Right atrium auricular region (tissue), 2 donors: ENCODE measurements at regions not wholly inside any gene's neighbourhood (a gene's known extent, or its start where the extent isn't known, plus 50 kb on each side); places are given as distances from the start of the nearest gene placed in this dataset.

ENCODE experiments used
- DNase-seq: peaks from one replicate; pipeline ENCODE4 v3.0.0-alpha.2; 2019; ENCODE audit warnings: low spot score
- H3K27ac ChIP-seq, 2 donors: fragments of 200-600 bp; sonication (generic); 1 replicate in 1 of 2; 2 replicates in 1 of 2; pipeline ENCODE4 v1.5.1; 2016 to 2019
- H3K27me3 ChIP-seq, 2 donors: fragments of 200-600 bp; sonication (generic); one replicate each; pipeline versions ENCODE4 v1.5.1 to v1.6.0; 2017 to 2019
- H3K36me3 ChIP-seq: fragments of 200-600 bp; sonication (generic); one replicate; pipeline ENCODE4 v1.5.1; 2016
- H3K4me1 ChIP-seq, 2 donors: fragments of 200-600 bp; sonication (generic); one replicate each; pipeline versions ENCODE4 v1.5.1 to v1.6.0; 2017 to 2019
- H3K4me3 ChIP-seq, 2 donors: fragments of 200-600 bp; sonication (generic); 1 replicate in 1 of 2; 2 replicates in 1 of 2; pipeline ENCODE4 v1.5.1; 2017 to 2019; ENCODE audit warnings: mild to moderate bottlenecking in 1 of 2, moderate library complexity in 1 of 2
- H3K9me3 ChIP-seq, 2 donors: fragments of 200-600 bp; sonication (generic); one replicate each; pipeline ENCODE4 v1.5.1; 2019
- TF ChIP-seq, protein P1 (sequence below), 2 donors: fragments of 200-600 bp; sonication (generic); IDR thresholded peaks; one replicate each; pipeline ENCODE4 v1.5.1; 2019; ENCODE audit warnings: antibody characterized with exemption in 2 of 2

- H3K4me3 ChIP-seq = no peak overlapping the region
- H3K27ac ChIP-seq = no peak overlapping the region
- H3K27me3 ChIP-seq = no peaks in the 10 kb centered on the region
- no peaks in the 10 kb centered on the region for H3K4me1 ChIP-seq
- no peak for DNase-seq
- H3K9me3 ChIP-seq = no peaks in the 10 kb centered on the region
- TF ChIP-seq, protein P1, sequence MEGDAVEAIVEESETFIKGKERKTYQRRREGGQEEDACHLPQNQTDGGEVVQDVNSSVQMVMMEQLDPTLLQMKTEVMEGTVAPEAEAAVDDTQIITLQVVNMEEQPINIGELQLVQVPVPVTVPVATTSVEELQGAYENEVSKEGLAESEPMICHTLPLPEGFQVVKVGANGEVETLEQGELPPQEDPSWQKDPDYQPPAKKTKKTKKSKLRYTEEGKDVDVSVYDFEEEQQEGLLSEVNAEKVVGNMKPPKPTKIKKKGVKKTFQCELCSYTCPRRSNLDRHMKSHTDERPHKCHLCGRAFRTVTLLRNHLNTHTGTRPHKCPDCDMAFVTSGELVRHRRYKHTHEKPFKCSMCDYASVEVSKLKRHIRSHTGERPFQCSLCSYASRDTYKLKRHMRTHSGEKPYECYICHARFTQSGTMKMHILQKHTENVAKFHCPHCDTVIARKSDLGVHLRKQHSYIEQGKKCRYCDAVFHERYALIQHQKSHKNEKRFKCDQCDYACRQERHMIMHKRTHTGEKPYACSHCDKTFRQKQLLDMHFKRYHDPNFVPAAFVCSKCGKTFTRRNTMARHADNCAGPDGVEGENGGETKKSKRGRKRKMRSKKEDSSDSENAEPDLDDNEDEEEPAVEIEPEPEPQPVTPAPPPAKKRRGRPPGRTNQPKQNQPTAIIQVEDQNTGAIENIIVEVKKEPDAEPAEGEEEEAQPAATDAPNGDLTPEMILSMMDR (IDR thresholded peaks at IDR 0.05) = no peak
- H3K36me3 ChIP-seq = no peaks in the 10 kb centered on the region
Observed at GRCh38 chr17:12510535-12510934, 155.2 kb upstream of the MYOCD start.

DNA sequence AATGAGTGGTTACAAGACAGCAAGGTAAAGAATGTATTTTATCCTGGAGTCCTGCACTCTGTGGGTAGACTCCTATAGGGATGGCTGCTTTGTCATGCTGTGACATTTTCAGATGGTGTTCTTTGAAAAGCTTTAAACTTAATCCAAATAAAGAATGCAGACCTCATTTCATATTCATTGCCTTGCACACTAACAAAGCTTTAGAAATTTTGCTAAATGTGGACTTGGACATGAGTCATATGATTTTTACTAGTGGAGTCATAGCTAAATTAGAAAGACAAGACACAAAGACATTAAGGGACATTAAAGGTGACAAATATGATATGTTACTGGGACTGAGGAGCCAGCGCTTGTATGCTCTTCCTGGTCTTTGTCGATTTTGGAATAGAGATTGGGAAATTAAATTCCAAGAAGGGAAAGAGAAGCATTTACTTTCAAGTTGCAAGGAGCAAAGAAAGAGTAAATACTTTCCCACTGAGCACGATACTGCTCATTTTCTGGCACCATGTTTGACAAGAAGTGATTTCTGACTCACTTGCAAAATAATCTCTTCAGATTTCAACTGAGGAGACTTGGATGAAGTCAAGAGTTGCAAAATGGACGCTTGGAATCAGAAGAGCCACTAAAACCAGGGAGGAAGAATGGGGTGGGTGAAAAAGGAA, 152.9 kb upstream of the MYOCD start:
- H3K27me3 ChIP-seq = no peaks in the 10 kb centered on the region
- DNase-seq = no peak
- H3K27ac ChIP-seq = no peak overlapping the region
- H3K4me1 ChIP-seq = no peaks in the 10 kb centered on the region
- TF ChIP-seq, protein P1 (IDR thresholded peaks at IDR 0.05) = no peak
- no peaks in the 10 kb centered on the region for H3K36me3 ChIP-seq
- H3K9me3 ChIP-seq = no peaks in the 10 kb centered on the region
- no peak overlapping the region for H3K4me3 ChIP-seq

GRCh38 chr17:12514596-12514995, 151.1 kb upstream of the MYOCD start:
- Histone ChIP-seq H3K27me3 (no peaks in the 10 kb centered on the region), H3K4me3 (no peak overlapping the region), H3K4me1 (no peaks in the 10 kb centered on the region), H3K27ac (no peak overlapping the region), H3K9me3 (no peaks in the 10 kb centered on the region), H3K36me3 (no peaks in the 10 kb centered on the region)
- TF ChIP-seq, protein P1 (IDR thresholded peaks at IDR 0.05) = no peak
- no peak for DNase-seq

- no peaks in the 10 kb centered on the region for H3K27me3 ChIP-seq
- no peaks in the 10 kb centered on the region for H3K36me3 ChIP-seq
- H3K4me3 ChIP-seq = no peak overlapping the region
- no peak for DNase-seq
- H3K4me1 ChIP-seq = peaks cover 0 to 5% of the 10 kb centered on the region in 2 donors
- TF ChIP-seq, protein P1 (IDR thresholded peaks at IDR 0.05) = no peak
- no peaks in the 10 kb centered on the region for H3K9me3 ChIP-seq
- no peak overlapping the region for H3K27ac ChIP-seq
Observed at GRCh38 chr17:12519956-12520594, 145.6 kb upstream of the MYOCD start.

- H3K4me1 ChIP-seq = peaks cover 0 to 5% of the 10 kb centered on the region in 2 donors
- H3K36me3 ChIP-seq = no peaks in the 10 kb centered on the region
- H3K9me3 ChIP-seq = no peaks in the 10 kb centered on the region
- no peak overlapping the region for H3K4me3 ChIP-seq
- DNase-seq = no peak
- H3K27me3 ChIP-seq = no peaks in the 10 kb centered on the region
- TF ChIP-seq, protein P1 (IDR thresholded peaks at IDR 0.05) = no peak
- no peak overlapping the region for H3K27ac ChIP-seq
Observed at GRCh38 chr17:12521416-12521815, 144.3 kb upstream of the MYOCD start.
